ELR (cell line): ENCODE measurements at regions not wholly inside any gene's neighbourhood (a gene's known extent, or its start where the extent isn't known, plus 50 kb on each side); places are given as distances from the start of the nearest gene placed in this dataset.

Experiments
- DNase-seq: peaks from one replicate; pipeline ENCODE4 v3.0.0-alpha.2; 2015; ENCODE audit warnings: low read depth

DNA sequence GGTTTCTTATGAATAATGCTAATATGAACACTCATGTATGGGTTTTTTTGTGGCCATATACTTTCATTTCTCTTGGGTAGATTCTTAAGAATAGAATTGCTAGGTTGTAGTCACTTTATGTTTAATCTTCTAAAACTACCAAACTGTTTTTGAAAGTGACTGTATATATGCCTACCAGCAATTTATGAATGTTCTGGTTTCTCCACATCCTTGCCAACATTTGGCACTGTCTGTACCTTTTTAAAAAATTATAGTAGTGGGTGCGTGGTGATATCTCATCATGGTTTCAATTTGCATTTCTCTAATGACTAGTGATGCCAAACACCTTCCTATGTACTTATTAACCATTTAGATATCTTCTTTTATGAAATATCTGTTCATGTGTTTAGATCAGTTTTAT, 110.6 kb upstream of the RIOK3 start:
- no peak for DNase-seq

DNA sequence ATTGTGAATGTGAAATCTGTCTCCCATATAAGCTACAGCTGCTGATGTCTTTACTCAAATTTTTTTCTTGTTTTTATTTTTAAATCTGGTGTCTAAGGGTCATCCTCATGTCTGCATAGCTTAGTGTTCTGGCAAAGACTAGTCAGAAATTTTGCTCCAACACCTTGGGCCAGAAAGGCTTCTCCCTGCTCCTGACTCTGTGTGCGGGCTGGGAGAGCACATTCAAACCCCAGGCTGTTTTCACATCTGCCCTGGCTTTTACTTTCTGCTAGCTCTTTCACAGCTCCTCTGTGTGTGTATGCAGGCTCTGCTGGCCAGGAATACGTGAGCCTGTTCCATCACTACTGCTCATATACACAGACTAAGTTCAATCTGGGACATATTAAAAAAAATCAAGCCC, 102.9 kb upstream of the RIOK3 start:
- DNase-seq = no peak

DNA sequence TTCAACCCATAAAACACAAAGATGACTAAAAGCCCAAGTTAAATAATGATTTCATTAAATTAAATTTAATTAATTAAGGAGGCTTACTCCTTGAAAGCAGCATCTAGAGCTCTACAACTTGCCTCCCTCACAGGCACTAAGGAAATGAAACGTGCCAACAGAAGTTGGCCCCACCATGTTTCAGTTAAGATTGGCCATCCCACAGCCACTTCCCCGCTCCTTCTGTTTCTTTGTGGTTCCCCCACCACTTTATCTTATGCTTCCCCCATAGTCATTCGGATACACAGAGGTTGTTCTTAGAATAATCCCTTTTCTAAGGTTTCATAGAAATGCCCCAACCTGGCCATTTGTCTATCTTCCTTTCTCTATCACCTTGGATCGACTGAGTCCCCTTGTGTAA, 101.6 kb upstream of the RIOK3 start:
- no peak for DNase-seq

DNA sequence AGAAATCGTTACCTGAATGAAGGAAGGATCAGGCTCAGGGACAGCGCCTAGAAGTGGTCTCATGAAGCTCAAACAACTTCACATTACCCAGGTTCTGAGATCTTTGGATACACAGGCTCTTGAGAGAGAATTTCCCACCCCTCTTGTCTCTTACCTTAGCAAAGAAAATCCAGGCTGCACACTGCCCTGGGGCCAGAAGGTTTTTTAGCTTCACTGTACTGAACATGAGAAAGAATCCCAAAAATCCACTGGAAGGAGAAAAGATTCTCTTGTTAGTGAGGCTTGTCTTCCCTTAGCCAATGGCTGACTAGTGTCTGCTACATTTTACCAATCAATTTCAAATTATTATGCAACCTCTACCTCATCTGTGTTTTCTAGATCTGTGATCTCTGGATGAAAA, 101.0 kb upstream of the RIOK3 start:
- no peak for DNase-seq

DNA sequence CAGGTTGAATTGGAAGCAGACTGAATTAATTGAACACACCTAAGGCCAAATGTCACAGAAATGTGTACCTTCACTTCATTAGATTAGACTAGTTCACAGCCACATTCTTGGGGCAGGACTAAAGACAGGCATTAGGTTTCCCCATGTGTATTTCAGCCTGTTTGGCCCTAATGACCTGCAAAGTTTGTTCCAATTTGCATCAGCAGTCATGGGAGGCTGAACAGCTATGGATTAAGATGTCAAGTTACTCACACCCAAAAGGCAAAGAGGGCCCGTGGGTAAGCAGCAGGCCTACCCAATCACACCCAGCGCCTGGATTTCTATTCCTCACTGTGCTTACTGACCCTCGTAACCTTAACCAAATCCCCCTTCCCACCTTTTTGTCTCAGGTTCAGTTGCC, 99.6 kb upstream of the RIOK3 start:
- no peak for DNase-seq

DNA sequence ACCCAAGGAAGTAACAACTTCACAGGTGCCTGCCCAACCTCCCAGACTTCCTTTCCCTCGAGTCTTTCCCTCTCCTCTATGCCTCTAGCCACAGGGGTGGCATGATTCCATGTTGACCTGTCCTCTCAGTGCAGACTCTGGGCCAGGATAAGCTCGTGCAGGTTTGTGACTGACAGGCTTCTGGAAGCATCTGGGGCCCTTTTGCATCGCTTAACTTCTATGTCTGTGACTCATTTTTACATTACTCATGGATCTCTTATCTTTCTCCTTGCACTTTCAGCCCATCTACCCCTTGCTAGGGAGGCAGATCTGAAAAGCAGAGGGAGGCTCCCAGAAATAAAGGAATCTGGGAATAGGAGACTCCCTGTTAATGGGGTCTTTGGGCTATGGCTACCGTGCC, 98.5 kb upstream of the RIOK3 start:
- peak; percentile 64 for DNase-seq

GRCh38 chr18:23355206-23355605, 97.9 kb upstream of the RIOK3 start:
- no peak for DNase-seq

DNA sequence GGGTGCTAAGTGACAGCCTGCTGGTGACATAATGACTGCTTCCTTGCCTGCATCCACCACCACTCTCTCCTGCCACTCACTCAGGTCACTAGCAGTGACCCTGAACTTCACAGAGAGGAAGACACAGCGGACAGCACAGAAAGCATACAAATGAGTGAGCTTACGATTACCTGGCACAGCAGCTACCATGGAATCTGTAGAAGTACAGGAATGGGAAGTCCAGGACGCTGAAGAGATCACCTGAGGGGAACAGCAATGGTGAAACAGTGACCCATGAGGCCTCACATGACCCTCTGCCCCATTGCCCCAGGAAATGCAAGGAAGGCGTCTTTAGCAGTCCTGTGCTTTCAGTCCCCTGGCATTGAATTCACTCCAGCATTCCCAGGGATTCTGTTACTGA, 96.7 kb upstream of the RIOK3 start:
- no peak for DNase-seq

DNA sequence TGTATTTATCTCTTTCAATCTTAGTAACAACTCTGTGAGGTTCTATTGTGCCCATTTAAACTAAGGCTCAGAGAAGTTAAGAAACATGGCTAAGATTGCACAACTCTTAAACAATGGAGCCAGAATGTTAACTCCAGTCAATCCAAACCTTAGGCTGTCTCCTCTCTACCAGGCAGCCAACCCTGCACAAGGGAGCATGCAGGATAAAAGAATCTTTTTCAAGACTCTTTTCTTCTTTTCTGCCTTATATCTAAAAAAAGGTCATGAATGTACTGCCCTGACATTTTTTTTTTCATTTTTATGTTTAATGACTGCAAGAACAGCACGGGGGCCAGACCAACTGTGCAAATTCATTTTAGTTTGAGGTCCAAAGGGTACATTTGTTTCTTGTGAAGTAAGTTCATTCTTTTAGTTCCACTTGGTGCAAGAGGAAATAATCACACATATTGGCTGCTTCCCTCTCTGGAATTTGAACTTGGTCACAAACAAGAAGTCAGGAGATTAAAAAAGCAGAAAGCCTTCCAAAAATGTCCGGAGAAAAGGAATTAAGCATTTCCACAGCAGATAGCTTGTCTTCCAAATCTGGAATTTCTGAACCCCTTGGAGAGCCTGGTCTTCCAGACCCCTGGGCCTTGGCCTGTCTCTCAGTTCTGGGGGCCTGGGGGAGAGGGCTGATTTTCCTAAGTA, 96.0 kb upstream of the RIOK3 start:
- DNase-seq = no peak

GRCh38 chr18:23357996-23358594, 95.0 kb upstream of the RIOK3 start:
- DNase-seq = no peak

DNA sequence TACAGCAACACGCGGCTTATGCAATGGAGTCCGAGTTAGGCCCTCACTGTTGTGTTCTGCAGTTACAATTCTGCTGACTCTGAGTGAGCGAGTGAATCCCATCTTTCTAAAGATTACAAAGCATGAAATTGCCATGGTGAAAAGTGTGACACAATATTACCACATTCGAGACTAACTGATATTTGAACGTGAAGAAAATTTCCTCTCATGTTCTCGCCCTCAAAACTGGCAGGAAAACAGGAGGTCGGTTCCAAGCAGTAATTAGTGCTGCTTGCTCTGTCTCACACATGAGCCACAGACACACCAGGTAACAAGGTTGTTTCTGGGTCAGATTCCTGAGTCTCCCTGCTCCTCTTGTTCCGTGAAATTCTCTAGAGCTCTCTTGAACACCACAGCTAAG, 93.7 kb upstream of the RIOK3 start:
- no peak for DNase-seq

DNA sequence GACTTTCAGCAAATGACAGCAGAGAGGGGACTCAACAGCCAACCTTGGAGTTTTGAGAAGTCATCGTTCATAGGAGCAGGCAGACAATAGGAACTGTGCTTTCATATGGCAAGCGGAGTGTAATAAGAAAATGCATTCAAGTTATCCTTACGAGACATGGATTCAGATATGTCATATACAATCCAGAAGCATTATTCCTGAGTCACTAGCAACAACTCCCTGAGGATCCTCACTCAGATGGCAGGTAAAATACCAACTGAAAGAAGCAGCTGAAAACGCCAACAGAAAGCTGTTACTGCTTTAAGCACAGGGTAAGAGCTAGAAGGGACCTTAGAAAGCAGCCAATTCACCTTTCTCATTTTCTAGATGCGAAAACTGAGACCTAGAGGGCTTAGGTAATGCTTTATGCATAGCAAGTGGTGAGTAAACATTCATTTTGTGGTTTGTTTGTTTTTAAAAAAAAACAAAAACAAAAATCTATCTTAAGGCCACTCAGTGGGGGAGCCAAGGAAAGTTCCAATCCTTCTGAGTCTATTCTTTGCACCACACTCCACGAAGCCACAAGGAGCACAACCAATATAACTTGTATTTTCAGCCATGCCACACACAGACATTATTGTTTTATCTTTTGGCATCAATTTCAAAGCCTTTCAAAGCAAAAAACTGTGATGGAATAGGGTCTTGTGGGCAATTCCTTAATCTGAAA, 89.1 kb upstream of the RIOK3 start:
- no peak for DNase-seq

- peak; percentile 12 for DNase-seq
Observed at GRCh38 chr18:23365602-23366001, 87.5 kb upstream of the RIOK3 start.

DNA sequence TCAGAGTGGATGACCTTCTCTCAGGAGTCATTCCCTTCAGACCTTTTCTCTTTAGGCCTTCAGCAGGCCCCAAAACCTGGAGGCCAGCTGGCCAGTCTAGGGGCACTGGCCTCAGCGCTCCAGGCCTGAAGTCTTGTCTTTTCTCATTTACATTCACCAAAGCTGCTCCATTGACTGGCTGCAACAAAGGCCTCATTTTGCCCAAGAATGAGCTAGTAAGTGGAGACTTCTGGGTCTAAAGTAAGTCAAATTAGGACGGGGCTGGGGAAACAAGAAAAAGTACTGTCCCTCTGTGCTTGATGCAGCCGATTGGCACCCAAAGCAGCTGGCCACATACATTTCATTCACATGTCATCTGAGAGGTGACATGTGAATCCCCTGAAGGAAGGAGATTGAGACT, 83.8 kb upstream of the RIOK3 start:
- DNase-seq = no peak

- DNase-seq = no peak
Observed at GRCh38 chr18:23373570-23373969, 79.5 kb upstream of the RIOK3 start.

DNA sequence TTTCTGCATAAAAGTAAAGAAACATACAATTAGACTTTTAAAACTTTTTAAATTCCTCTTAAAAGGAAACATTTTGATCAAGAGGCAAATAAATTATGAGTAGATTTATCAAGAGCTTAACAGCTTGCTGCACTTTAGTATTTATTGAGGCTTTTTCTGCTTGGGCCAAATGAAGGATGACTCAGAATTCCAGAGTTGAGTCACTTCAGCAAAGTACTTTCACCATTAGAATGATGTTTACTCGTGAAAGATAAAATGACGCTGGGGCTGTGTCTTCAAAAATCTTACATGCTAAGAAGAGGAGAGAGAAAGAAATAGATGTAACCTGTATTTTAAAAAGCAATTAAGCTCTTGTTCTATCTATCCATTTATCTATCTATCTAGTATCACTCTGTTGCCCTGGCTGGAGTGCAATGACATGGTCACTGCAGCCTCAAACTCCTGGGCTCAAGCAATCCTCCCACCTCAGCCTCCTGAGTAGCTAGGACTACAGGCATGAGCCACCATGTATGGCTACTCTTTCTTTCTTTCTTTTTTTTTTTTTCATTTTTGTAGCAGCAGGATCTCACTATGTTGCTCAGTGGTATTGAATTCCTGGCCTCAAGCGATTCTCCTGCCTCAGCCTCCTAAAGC, 75.3 kb upstream of the RIOK3 start:
- DNase-seq = peak; percentile 85

DNA sequence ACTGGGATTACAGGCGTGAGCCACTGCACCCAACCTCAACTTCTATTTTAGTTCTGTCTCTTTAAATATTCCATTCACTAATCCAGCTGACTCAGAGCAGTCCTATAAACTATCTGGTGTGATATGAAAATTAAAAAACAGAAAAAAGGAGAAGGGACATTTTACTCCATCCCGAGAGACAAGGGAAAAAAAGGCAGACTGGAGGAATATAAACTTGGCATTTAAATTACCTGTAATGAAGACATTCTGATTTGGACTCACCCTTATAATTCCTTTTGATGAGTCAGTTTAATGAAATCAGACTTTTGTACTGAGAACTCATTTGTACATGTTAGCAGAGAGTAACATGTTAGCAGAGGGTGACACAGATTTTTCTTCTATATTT, 74.8 kb upstream of the RIOK3 start:
- DNase-seq = peak; percentile 43

DNA sequence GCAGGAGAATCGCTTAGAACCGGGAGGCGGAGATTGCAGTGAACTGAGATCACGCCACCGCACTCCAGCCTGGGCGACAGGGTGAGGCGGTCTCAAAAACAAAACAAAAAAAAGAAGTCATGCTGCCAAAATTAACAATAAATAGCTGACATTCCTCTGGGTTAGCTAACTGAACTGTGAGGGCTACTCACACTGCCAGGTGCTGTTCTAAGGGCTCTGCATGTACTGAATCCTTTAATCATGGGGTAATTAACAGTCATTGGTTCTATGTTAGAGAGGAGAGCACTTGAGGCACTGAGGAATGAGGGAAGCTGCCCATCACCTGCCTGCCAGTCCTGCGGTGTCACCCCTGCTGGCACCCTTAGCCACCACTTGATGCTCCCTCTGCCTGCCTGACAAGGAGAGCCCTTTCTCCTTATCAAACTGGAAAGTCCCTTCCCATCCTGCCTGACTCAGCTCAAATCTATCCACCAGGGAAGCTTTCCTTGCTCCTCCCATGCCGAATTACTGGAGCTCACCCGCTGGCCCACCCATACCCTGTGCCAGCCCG, 73.0 kb upstream of the RIOK3 start:
- DNase-seq = peak; percentile 44

GRCh38 chr18:23380817-23381216, 72.3 kb upstream of the RIOK3 start:
- DNase-seq = no peak

GRCh38 chr18:23383494-23383893, 69.6 kb upstream of the RIOK3 start:
- no peak for DNase-seq

- no peak for DNase-seq
Observed at GRCh38 chr18:23384778-23385736, 68.0 kb upstream of the RIOK3 start.

DNA sequence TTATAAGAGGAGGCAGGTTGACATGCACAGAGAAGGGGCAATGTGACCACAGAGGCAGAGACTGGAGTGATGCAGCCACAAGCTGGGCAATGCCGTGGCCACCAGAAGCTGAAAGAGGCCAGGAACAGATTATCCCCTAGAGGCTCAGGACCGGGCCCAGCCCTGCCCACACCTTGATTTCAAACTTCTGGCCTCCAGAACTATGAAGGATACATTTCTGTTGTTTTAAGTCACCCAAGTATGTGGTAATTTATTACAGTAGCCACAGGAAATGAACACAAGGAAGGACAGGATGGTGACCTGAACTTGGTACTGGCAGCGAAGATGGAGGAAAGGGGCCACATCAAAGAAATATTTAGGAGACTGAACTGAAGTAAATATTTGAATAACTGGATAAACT, 66.8 kb upstream of the RIOK3 start:
- DNase-seq = no peak
